SIG-M5 (cell line): ENCODE measurements at regions not wholly inside any gene's neighbourhood (a gene's known extent, or its start where the extent isn't known, plus 50 kb on each side); places are given as distances from the start of the nearest gene placed in this dataset.
"Not testable (repeated sequence)": the region's sequence is repeated elsewhere in the genome, so short reads cannot be mapped to it uniquely, and the experiment has no call there.

Experiments
- DNase-seq: peaks from one replicate; lab custom pipeline; 2025; lab: John Stamatoyannopoulos, UW

GRCh38 chr3:187795207-187795960 is 50.1 kb upstream of the BCL6 start:
- no peak for DNase-seq

- no peak for DNase-seq
Measured at GRCh38 chr3:187798126-187798525, 52.9 kb upstream of the BCL6 start.

GRCh38 chr3:187798531-187799530 is 53.6 kb upstream of the BCL6 start:
- no peak for DNase-seq

- DNase-seq: no peak
Measured at GRCh38 chr3:187799942-187800641, 54.8 kb upstream of the BCL6 start.

- DNase-seq: no peak
Measured at GRCh38 chr3:187801152-187801551, 55.9 kb upstream of the BCL6 start.

- no peak for DNase-seq
Measured at GRCh38 chr3:187802203-187802927, 57.1 kb upstream of the BCL6 start.

GRCh38 chr3:187802928-187803259 is 57.6 kb upstream of the BCL6 start:
- DNase-seq: no peak

- DNase-seq: no peak
Measured at GRCh38 chr3:187804120-187804744, 59.0 kb upstream of the BCL6 start.

- DNase-seq: no peak
Measured at GRCh38 chr3:187804745-187805121, 59.5 kb upstream of the BCL6 start.

- DNase-seq: no peak
Measured at GRCh38 chr3:187805774-187806173, 60.5 kb upstream of the BCL6 start.

GRCh38 chr3:187807086-187807862 is 62.0 kb upstream of the BCL6 start:
- no peak for DNase-seq

- DNase-seq: no peak
Measured at GRCh38 chr3:187808527-187808895, 63.2 kb upstream of the BCL6 start.

GRCh38 chr3:187809612-187809991 is 64.3 kb upstream of the BCL6 start:
- no peak for DNase-seq

GRCh38 chr3:187810021-187810446 is 64.8 kb upstream of the BCL6 start:
- DNase-seq: no peak

- DNase-seq: no peak
Measured at GRCh38 chr3:187811585-187812250, 66.5 kb upstream of the BCL6 start.

- no peak for DNase-seq
Measured at GRCh38 chr3:187812496-187812895, 67.2 kb upstream of the BCL6 start.

- DNase-seq: no peak
Measured at GRCh38 chr3:187813198-187813597, 67.9 kb upstream of the BCL6 start.

- DNase-seq: not testable (repeated sequence)
Measured at GRCh38 chr3:187817766-187818165, 72.5 kb upstream of the BCL6 start.

- DNase-seq: no peak
Measured at GRCh38 chr3:187821616-187822317, 76.5 kb upstream of the BCL6 start.
